ENCODE measurements at regions not wholly inside any gene's neighbourhood (a gene's known extent, or its start where the extent isn't known, plus 50 kb on each side); places are given as distances from the start of the nearest gene placed in this dataset.

DNA sequence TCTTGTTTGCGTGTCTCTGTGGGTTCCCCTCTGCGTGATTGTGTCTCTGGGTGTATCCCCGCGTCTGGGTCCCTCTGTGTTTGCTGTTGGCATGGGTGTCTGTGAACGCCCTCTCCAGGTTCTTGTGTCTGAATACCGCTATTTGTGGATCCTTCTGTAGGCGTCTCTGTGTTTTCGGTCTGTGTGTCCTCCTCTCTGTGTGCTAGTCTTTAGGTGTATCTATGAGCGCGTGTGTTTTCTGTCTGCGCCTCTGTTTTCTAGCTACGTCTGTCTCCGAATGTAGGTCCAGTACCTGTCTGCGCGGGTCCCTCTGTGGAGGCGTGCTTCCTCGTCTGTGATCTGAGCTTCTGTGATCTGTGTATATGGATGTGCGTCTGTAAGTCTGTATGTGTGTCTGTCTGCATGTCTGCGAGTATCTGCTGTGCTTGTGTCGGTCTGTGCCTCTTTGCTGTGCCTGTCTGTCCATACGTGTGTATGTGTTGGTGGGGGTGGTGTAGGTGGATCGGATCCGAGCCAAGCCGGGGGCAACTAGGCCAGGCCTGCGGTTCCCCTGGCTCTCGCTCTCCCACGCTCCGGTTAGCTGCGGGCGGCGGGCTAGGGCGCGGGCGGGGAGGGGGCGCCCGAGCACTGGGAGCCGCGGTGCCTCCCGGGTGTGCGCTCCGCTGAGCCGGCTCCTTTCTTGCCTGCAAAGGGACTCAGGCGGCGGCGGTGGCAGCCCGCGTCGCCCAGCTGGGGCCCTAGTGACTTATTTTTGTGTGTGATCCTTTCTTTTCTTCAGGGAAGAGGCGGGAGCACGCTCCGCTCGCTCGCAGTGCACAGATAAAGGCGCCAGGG is 105.3 kb upstream of the E2F8 start:
- H3K4me3 ChIP-seq (ENCODE audit: low read depth, low read length) = peak overlapping the region; percentile 13

DNA sequence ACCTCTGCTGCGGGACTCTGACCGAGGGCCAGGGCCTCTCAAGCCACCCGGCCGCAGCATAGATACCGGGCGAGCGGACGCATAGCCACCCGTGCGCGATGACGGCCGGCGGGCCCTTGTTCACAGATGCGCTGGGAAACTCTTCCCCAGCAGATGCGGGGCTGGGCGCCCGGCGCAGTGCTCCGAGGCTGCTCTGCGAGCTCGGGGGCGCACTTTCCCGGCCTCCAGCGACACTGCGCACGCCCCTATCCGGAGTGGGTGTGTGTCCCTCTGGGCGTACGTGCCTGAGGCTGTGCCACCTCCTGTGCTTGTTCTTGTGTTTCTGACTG is 104.7 kb upstream of the E2F8 start:
- H3K4me3 ChIP-seq (ENCODE audit: low read depth, low read length) = peak overlapping the region; percentile 6

DNA sequence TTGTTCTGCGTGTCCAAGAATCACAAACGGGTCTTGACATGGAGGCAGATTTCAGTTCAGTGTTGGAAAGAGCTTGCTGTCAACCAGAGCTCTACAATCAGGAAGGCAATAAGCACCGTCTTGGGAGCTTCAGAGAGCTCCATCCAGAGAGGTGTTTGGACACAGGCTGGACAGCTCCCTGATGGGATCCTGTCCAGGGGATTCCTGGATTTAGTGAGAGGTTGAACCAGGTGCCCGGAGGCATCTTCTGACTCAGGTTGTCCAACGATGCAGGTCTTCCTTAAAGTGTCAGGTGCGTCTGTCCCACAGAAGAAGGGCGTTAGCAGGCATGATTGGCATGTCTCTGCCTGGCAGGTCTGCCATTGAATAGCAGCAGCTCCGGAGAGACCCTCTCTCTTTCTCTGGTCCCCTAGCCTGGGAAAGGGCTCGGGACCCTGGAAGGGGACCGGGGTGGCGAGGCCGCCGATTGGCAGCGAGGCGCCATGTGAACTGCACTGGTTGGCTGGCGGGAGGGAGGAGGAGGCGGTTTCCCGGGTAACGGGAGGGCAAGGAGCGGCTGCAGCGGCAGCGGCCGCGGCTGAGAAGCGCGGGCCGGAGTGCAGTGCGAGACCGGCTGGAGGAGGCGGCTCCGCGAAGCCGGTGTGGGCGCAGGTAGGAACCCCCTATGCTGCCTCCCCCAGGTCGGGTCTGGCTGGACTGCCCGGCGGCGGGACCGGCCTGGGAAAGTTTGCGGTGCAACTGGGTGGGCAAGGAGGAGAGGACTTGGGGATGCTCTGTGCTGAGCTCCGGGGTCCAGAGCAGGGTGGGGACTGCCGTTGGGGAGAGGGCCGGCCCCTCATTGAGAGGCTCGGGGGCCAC is 104.1 kb upstream of the E2F8 start:
- peak overlapping the region; percentile 6 for H3K4me3 ChIP-seq (ENCODE audit: low read depth, low read length)

DNA sequence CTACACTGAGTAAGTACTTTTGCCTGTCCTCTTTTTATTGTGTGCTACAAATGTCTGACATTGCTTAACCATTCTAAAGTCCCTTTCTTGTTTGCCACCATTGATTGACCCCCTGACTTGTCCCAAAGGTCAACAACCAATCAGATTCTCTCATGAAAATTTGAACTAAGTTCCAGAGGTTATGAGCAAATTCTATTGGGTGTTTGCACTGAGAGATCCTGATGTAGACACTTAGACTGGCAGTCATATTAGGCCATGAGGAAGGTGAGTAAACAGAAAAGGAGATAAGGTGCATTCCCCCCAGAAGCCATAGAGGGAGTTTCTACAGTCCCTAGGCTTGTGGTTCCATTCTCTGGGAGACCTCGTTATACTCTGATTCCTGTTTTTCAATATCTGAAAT is 101.3 kb upstream of the E2F8 start:
- H3K4me3 ChIP-seq (ENCODE audit: low read depth, low read length) = no peak overlapping the region

DNA sequence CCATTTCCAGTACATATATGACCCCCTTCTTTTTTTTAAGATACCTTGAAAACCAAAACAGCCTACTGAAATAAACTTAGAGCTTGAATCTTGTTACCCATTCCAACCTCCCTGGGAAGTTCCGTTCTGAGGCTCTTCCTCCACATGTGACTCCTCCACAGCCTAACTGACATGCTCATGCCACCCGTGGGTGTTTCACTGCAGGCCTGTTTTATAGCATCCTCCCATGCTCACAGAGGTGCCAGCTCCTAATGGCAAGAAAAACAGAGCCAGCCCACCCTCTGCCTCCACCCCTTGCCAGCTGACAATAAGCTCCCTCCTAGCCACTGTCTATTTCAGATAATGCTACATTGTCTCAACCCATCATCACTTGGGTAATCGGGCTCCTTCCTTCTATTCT is 97.6 kb upstream of the E2F8 start:
- H3K4me3 ChIP-seq (ENCODE audit: low read depth, low read length) = no peak overlapping the region

DNA sequence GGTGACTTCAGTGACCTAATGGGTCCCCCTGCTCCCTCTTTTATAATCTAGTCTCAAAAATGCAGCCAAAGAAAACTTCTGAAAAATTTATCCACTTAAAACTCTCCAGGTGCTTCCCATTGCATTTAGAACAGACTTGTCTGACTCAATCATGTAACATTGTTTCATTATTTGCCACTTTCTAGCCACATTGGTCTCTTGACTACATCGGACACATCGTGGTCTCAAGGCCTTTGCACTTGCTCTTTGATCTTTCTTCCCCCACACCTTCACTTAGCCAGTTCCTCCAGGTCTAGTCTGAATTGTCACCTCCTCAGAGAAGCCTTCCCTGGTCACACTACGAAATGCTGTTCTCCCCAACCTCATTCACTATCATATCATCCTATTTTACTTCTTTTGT is 97.0 kb upstream of the E2F8 start:
- no peak overlapping the region for H3K4me3 ChIP-seq (ENCODE audit: low read depth, low read length)

DNA sequence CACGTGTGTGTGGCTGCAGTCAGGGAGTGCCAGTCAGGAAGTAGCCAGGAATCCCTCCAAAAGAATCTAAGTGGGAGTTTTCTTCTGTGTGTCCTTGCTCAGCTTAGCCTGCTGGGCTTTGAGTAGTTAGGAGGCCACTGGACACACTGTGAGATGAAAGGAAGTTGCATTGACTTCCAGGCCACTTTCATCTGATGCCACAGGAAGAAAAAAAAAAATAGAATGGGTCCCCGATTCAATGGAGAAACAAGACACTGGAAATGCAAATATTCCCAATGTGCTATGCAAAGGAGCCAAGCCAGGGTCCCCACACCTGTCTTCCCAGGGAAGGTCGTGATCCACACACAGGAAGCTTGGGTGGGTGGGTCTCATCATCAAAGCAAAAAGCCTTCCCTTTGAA is 95.6 kb upstream of the E2F8 start:
- no peak overlapping the region for H3K4me3 ChIP-seq (ENCODE audit: low read depth, low read length)

DNA sequence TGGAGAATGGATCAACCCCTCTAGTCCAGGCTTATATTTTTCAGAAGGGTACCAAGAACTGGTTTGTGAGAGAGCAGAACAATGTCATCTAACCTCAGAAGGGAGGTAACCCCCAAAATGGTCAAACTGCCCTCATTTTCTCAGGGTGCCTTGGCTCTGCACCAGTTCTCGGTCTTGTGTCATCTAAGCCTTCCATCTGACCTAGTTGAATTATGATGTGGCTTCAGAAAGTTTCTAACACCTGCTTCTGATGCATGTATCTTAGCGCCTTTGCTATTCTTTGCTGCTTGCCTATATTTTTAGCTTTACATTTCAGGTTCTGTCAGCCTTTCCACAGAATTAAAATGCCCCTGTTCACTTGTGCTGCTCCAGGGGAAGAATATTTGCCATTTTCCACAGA is 91.7 kb upstream of the E2F8 start:
- no peak overlapping the region for H3K4me3 ChIP-seq (ENCODE audit: low read depth, low read length)

DNA sequence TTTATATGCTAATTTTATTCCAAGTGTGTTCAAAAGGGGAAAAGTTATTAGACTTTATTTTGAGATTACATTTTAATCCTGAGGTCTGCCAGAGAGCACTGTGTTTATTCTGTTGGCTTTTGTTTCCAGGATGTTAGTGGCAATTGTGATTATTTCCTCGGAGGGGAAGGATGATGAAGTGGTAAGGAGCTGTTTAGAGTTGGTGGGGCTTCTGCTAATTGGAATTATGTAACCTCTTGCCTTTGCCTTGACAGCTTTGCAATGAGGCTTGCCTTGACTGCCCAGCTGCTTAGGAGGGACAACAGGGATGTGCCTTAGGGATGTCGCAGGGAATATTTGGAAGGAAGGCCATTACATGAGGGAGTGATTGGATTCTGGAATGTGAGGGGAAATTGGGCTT is 89.7 kb upstream of the E2F8 start:
- H3K4me3 ChIP-seq (ENCODE audit: low read depth, low read length) = no peak overlapping the region

DNA sequence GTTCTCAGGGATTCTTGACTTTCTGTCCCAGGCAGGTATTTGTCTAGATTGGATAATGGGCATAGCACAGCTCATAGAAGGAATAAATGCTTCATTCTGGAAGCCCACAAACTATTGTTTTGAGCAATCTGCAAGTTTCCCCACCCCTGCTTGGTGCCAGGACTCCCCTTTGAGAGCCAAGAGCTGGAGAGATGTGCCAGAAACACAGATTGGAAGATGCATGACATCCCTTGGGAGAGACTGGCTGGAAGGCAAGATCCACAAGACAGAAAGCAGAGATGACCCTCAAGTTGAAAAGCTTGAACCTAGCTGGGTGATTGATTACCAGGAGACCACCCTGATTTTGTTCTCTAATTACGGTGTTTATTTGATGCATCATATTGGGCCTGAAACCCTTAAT is 89.2 kb upstream of the E2F8 start:
- no peak overlapping the region for H3K4me3 ChIP-seq (ENCODE audit: low read depth, low read length)

DNA sequence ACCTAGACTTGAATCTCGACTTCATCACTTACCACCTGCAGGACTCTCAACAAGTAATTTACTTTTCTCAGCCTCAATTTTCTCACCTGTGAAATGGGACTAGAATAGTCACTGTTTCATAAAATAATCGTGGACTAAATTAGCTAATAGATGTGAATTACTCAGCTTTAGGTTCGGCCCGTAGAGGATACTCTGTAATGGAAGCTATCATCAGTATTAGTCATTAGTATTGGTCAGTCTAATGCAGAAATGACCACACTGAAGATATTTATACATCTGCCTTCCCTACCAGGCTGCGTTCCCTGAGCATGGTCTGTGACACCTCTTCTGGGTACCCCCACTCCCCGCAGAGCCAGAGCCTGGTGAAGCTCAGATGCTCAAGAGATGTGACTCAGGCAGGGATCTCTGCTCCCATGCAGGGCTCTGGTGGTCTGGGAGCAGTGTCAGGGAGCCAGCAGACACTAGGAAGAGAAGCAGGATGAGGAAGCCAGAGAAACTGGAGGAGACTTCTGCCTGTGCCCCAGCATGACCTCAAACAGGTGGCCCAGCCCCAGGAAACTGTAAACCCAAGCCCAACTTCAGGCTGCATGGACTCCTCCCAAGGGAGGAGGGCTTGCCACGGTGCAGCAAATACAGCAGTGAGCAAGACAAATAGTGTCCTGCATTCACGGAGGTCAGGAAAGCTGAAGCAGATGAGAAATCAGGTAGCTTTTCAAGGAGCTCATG is 88.0 kb upstream of the E2F8 start:
- no peak overlapping the region for H3K4me3 ChIP-seq (ENCODE audit: low read depth, low read length)

DNA sequence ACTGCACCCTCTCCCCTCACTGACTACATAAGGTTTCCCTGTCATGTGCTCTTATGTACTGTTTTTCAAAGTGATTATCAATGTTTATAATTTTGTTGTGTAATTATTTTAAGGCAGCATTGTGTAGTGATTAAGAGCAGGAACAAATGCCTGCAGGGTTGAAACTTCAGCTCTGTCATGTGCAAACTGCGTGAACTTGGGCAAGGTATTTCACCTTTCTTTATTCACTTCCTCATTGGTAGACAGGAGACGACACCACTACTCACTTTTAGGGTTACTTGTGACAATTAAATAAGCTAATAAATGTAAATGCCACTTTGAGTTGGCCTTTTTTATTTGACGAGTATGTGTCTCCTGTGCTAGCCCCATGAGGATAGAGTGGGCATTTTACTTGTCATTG is 86.5 kb upstream of the E2F8 start:
- no peak overlapping the region for H3K4me3 ChIP-seq (ENCODE audit: low read depth, low read length)

DNA sequence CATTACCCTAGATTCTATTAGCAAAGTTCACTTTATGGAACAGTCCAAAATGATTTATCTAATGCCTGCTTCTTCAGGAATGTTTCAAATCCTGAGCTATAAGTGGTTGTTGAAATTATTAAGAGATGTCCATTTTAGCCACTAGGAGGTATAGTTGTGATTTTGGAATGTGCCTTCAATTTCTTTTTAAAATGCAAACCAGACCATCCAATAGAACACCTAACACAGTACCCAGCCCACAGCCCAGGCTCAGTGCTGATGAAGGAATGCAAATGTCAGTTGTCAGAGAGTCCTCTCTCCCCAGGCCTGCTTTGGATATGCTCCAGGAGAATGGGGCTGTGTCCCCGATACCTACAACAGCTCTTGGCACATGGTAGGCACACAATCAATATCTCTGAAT is 85.8 kb upstream of the E2F8 start:
- H3K4me3 ChIP-seq (ENCODE audit: low read depth, low read length) = no peak overlapping the region

DNA sequence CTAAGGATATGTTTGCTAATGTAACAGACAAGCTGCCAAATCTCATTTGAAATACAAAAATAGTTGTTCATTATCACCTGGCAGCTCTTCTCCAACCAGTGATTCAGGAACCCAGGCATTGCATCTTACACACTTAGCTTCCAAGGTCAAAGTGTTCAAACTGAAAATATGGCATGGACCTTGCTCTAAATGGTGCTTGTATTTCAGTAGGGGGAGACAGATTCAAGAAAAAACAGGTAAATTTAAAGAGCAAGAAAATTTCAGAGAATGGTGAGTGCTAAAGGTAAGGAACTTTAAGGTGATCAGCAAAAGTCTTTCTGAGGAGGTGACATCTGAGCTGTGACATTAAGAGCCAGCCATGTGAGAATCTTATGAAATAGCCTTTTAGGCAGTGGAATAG is 82.8 kb upstream of the E2F8 start:
- H3K4me3 ChIP-seq (ENCODE audit: low read depth, low read length) = no peak overlapping the region

DNA sequence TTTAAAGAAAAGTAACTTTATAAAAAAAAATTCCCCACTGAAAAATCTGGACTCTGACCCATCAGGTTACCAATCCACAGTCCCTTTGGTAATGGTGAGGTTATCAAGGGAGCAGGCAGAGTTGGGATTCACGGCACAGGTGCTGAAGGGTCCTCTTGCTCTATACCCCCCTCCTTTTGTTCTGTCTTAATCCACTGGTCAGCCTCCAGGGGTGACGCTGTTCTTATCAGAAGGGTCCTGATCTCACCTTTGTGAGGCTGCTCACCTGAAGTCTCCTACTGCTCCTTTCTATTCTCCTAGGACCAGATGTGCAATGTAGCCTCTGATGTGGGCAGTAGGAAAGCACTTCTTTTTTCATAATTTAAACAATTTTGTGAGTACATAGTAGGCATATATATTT is 80.6 kb upstream of the E2F8 start:
- no peak overlapping the region for H3K4me3 ChIP-seq (ENCODE audit: low read depth, low read length)

DNA sequence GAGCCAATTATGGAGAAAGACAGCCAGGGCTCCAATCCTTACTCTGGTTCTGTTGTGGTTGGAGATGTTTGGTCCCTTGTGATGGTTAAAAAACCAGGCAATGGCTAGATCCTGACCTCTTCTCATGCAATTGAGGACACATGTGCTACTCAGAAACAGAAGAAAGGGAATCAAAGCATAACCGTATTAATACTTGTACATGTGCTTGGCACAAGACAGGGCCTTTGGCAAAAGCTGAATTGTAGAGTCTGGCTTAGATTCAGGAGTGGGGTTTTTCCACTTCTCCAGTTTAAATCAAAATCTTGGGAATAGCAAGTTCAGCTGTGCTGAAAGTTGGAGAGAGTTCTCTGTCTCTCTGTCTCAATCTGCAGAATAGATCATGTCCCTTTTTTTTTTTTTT is 80.1 kb upstream of the E2F8 start:
- H3K4me3 ChIP-seq (ENCODE audit: low read depth, low read length) = no peak overlapping the region

DNA sequence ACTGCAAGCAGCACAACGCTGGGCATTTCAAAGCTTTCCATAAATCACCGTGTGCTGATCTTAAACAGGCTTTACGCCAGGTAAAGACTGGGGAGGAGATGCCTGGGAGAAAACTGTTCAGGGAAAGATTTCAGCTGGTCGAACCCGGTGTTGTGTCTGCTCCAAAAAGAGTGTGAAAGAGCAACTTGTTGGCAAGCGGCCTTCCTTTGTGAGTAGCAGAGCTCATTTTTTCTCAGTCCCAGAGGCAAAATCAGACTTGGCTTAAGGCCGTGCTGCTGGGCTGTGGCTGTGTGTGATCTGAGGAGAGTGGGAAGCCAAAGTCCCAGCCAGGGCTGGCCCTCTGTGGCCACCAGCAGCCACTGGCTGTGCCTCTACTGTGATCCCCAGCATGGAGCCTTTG is 75.7 kb upstream of the E2F8 start:
- no peak overlapping the region for H3K4me3 ChIP-seq (ENCODE audit: low read depth, low read length)

DNA sequence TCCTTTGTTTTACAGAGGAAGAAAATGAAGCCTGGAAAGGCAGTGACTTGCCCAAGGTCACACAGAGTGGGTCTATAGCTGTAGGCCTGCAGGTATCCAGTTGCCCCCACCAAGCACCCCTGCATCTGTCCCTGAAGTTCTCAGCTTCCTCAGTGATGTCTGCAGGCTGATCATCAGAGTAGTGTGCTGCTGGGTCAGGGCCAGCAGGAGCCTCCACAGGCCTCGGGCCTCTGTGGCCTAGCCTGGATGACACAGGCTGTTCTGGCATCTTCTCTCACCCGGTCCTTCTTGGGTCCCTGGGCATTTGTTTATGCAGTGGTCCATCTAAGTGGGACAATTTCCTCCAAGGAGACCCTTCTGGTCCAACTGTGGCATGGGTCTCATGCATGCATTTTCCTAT is 74.8 kb upstream of the E2F8 start:
- H3K4me3 ChIP-seq (ENCODE audit: low read depth, low read length) = no peak overlapping the region

DNA sequence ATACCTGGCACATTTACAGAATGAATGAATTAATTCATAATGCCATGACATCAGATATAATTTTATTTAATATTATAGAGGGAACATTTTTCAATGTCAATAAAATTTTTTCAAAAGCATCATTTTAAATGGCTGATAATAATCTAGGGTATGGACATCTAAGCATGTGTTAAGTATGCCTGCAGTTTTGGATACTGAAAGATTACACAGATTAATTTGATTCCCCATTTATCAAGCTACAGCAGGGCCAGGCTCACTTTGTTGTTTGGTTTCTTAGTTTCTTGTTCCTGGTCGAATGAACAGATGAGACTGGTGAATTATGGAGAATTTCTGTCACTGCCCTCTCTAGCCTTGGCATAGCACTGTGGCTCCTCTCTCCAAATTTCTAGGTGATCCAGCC is 72.4 kb upstream of the E2F8 start:
- no peak overlapping the region for H3K4me3 ChIP-seq (ENCODE audit: low read depth, low read length)

DNA sequence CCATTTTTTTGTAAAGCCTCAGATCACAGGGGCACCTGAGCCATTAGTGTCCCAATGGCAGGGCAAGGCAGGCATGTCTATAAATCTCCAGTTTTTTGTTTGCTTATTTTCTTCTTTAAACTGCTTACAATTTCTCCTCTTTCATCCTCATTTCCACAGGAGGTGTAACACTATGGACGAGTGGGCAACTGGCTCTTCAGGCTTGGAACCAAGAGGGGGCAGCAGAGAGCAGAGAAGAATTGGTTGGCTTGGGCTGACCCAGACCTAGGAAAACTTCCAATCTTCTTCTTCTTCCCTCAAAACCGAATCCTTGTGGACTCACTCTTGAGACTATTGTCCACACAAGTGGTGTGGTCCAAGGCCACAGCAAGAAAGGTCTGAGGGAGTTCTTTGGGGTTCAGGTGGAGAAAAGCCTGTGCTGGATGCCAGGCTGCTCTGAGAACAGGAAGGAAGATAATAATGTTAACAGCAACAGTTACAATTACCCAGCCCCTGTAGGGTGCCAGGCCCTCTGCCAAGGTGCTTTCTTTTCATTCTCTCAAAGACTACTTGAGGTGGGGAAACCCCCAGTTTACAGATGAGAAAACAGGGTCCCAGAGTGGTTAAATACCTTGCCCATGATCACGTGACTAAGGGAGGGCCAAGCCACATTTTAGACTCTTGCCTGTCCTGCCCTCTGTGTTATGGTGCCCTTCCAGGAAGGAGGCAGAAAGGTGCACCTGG is 70.7 kb upstream of the E2F8 start:
- H3K4me3 ChIP-seq (ENCODE audit: low read depth, low read length) = no peak overlapping the region

DNA sequence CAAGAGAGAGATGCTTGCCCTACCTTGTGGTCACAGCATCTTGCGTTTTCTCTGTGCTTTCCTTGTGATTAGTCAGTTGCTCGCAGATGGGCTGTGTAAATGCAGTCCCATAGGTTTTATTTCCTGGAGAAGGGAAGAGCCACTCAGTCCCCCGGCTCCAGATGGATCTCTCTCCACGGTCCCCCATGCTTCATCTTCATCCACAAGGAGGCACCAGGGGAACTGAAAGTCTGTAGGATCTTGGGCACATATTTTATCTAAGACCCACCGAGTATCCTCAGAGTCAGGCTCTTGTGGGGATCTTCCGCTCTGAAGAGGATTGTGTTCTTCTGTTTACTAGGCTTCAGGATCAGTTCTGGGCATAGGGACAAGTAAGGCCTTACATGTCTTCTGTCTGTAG is 66.8 kb upstream of the E2F8 start:
- no peak overlapping the region for H3K4me3 ChIP-seq (ENCODE audit: low read depth, low read length)

Data from iPS-11a (cell line).